Upper lobe of right lung (tissue), 1 donor: ENCODE measurements at regions not wholly inside any gene's neighbourhood (a gene's known extent, or its start where the extent isn't known, plus 50 kb on each side); places are given as distances from the start of the nearest gene placed in this dataset.

Experiments
- ATAC-seq: fragments of 200-7000 bp; cut with Tn5 transposase; one replicate; pipeline ENCODE4 v1.9.1; 2020; ENCODE audit warnings: mild to moderate bottlenecking, moderate library complexity
- DNase-seq: peaks from one replicate; pipeline ENCODE4 v3.0.0-alpha.2; 2020
- H3K27ac ChIP-seq: fragments of 200-600 bp; one replicate; pipeline ENCODE4 v1.8.0; 2022
- H3K27me3 ChIP-seq: fragments of 200-600 bp; one replicate; pipeline ENCODE4 v1.8.0; 2022; ENCODE audit warnings: mild to moderate bottlenecking
- H3K36me3 ChIP-seq: fragments of 200-600 bp; one replicate; pipeline ENCODE4 v1.8.0; 2022
- H3K4me1 ChIP-seq: fragments of 200-600 bp; one replicate; pipeline ENCODE4 v1.8.0; 2022
- H3K4me3 ChIP-seq: fragments of 200-600 bp; one replicate; pipeline ENCODE4 v1.8.0; 2022; ENCODE audit warnings: mild to moderate bottlenecking
- H3K9me3 ChIP-seq: fragments of 200-600 bp; one replicate; pipeline ENCODE4 v1.8.0; 2022
- CTCF ChIP-seq: fragments of 200-600 bp; IDR thresholded peaks from one replicate; pipeline ENCODE4 v1.8.0; 2022; ENCODE audit warnings: antibody characterized with exemption
- intact Hi-C: fragments of 100-400 bp; cut with DNase I; formaldehyde crosslinking; loops from one replicate; pipeline ENCODE4 v1.11.0; 2022
- donor health status: DM: no; HTN: yes; CAD: no; lungs with severe emphysema.

GRCh38 chr16:52101246-52101645, 445.7 kb downstream of the TOX3 start:
- TF ChIP-seq CTCF: no peak
- intact Hi-C loops: no loop called here
- DNase-seq: no peak

GRCh38 chr16:52099382-52099781, 447.6 kb downstream of the TOX3 start:
- Histone ChIP-seq H3K36me3 (no peaks in the 10 kb centered on the region), H3K9me3 (no peaks in the 10 kb centered on the region), H3K27ac (no peak overlapping the region), H3K4me1 (no peaks in the 10 kb centered on the region), H3K4me3 (no peak overlapping the region), H3K27me3 (no peaks in the 10 kb centered on the region)
- intact Hi-C loops: no loop called here
- no peak for ATAC-seq
- no peak for DNase-seq
- TF ChIP-seq CTCF: no peak

More at GRCh38 chr16:52101246-52101645, 445.7 kb downstream of the TOX3 start:
- no peak for ATAC-seq
- Histone ChIP-seq H3K4me1 (no peaks in the 10 kb centered on the region), H3K27me3 (no peaks in the 10 kb centered on the region), H3K4me3 (no peak overlapping the region), H3K27ac (no peak overlapping the region), H3K9me3 (no peaks in the 10 kb centered on the region), H3K36me3 (no peaks in the 10 kb centered on the region)

GRCh38 chr16:52095471-52095870, 451.5 kb downstream of the TOX3 start:
- no peak for TF ChIP-seq CTCF
- intact Hi-C loops: no loop called here
- Histone ChIP-seq H3K4me1 (no peaks in the 10 kb centered on the region), H3K36me3 (no peaks in the 10 kb centered on the region), H3K27me3 (no peaks in the 10 kb centered on the region), H3K9me3 (no peaks in the 10 kb centered on the region), H3K27ac (no peak overlapping the region), H3K4me3 (no peak overlapping the region)
- no peak for DNase-seq
- no peak for ATAC-seq

- no peaks in the 10 kb centered on the region for H3K36me3 ChIP-seq
- no peak for DNase-seq
- H3K27me3 ChIP-seq: no peaks in the 10 kb centered on the region
- TF ChIP-seq CTCF: no peak
- no peak overlapping the region for H3K4me3 ChIP-seq
- no peak for ATAC-seq
- no peaks in the 10 kb centered on the region for H3K9me3 ChIP-seq
- no peaks in the 10 kb centered on the region for H3K4me1 ChIP-seq
- H3K27ac ChIP-seq: no peak overlapping the region
- intact Hi-C loops: no loop called here
Measured at GRCh38 chr16:52092126-52092525, 454.8 kb downstream of the TOX3 start.

- no peak for ATAC-seq
- H3K36me3 ChIP-seq: no peaks in the 10 kb centered on the region
- intact Hi-C loops: no loop called here
- no peaks in the 10 kb centered on the region for H3K27me3 ChIP-seq
- H3K27ac ChIP-seq: no peak overlapping the region
- no peak for DNase-seq
- H3K4me3 ChIP-seq: no peak overlapping the region
- no peaks in the 10 kb centered on the region for H3K9me3 ChIP-seq
- no peak for TF ChIP-seq CTCF
- H3K4me1 ChIP-seq: no peaks in the 10 kb centered on the region
Measured at GRCh38 chr16:52090080-52090479, 456.9 kb downstream of the TOX3 start.

GRCh38 chr16:52089476-52089875, 457.5 kb downstream of the TOX3 start:
- no peak for DNase-seq
- ATAC-seq: no peak

More at GRCh38 chr16:52089476-52089875, 457.5 kb downstream of the TOX3 start:
- no peak overlapping the region for H3K4me3 ChIP-seq
- no peaks in the 10 kb centered on the region for H3K36me3 ChIP-seq
- H3K27me3 ChIP-seq: no peaks in the 10 kb centered on the region
- H3K27ac ChIP-seq: no peak overlapping the region
- H3K4me1 ChIP-seq: no peaks in the 10 kb centered on the region
- intact Hi-C loops: no loop called here
- H3K9me3 ChIP-seq: no peaks in the 10 kb centered on the region
- TF ChIP-seq CTCF: no peak
